Lung (tissue), 11 donors: ENCODE measurements at regions not wholly inside any gene's neighbourhood (a gene's known extent, or its start where the extent isn't known, plus 50 kb on each side); places are given as distances from the start of the nearest gene placed in this dataset.

Experiments used
- ATAC-seq: fragments of 200-7000 bp; cut with Tn5 transposase; one replicate; pipeline ENCODE4 v1.9.1; 2020; ENCODE audit warnings: moderate number of reproducible peaks; ENCODE audit not compliant: insufficient read depth, low FRiP score
- DNase-seq, 3 donors: peaks; one replicate each; pipeline ENCODE4 v3.0.0-alpha.2; 2013 to 2017
- H3K27ac ChIP-seq, 2 donors: one replicate each; pipeline ENCODE4 v1.5.1; 2013; ENCODE audit warnings: mild to moderate bottlenecking in 2 of 2, moderate library complexity in 2 of 2, control low read depth in 1 of 2, inconsistent platforms in 1 of 2, low read depth in 1 of 2, low read length in 1 of 2
- H3K27me3 ChIP-seq, 3 donors: one replicate each; pipeline ENCODE4 v1.5.1; 2013; ENCODE audit warnings: low read length in 2 of 3; ENCODE audit not compliant: control insufficient read depth in 3 of 3, insufficient read depth in 3 of 3
- H3K36me3 ChIP-seq, 4 donors: one replicate each; pipeline ENCODE4 v1.5.1; 2013; ENCODE audit warnings: low read length in 4 of 4, mild to moderate bottlenecking in 1 of 4, moderate library complexity in 1 of 4; ENCODE audit not compliant: control insufficient read depth in 4 of 4, insufficient read depth in 4 of 4
- H3K4me1 ChIP-seq, 5 donors: one replicate each; pipeline ENCODE4 v1.5.1; 2013; ENCODE audit warnings: low read length in 5 of 5, mild to moderate bottlenecking in 2 of 5, moderate library complexity in 1 of 5; ENCODE audit not compliant: control insufficient read depth in 5 of 5, insufficient read depth in 5 of 5
- H3K4me3 ChIP-seq: one replicate; pipeline ENCODE4 v1.5.1; 2013; ENCODE audit warnings: mild to moderate bottlenecking, control low read depth, moderate library complexity
- H3K9ac ChIP-seq, 2 donors: one replicate each; pipeline ENCODE4 v1.5.1; 2013; ENCODE audit warnings: low read length in 2 of 2, control low read depth in 1 of 2; ENCODE audit not compliant: insufficient read depth in 1 of 2
- H3K9me3 ChIP-seq, 4 donors: one replicate each; pipeline ENCODE4 v1.5.1; 2013; ENCODE audit warnings: low read length in 3 of 4, mild to moderate bottlenecking in 1 of 4, moderate library complexity in 1 of 4; ENCODE audit not compliant: control insufficient read depth in 4 of 4, insufficient read depth in 3 of 4
- WGBS, 2 donors: extraction: QIAGEN DNeasy Blood & Tissue Kit; methylation state at CpG; one replicate each; pipeline ENCODE4 v1.1.7; 2013; 5-methylcytosine and 5-hydroxymethylcytosine counted together
- TF ChIP-seq, protein P1 (sequence below): IDR thresholded peaks from 2 replicates; pipeline ENCODE4 v1.5.1; 2012; ENCODE audit warnings: mild to moderate bottlenecking; ENCODE audit errors: control extremely low read depth, extremely low read depth
- donor health status: control.
- donor health status: control.
- donor health status: Bipolar disorder and iron deficiency.
- donor health status: healthy.
- donor health status: DM: yes; HTN: yes; CAD: no.

DNA sequence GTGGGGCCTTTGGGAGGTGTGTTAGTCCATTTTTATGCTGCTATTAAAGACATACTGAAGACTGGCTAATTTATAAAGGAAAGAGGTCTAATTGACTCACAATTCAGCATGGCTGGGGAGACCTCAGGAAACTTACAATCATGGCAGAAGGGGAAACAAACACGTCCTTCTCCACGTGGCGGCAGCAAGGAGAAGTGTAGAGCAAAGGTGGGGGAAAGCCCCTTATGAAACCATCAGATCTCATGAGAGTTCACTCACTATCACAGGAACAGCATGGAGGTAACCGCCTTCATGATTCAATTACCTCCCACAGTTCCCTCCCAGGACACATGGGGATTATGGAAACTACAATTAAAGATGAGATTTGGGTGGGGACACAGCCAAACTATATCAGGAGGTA is 187.1 kb upstream of the OSR1 start:
- TF ChIP-seq, protein P1, sequence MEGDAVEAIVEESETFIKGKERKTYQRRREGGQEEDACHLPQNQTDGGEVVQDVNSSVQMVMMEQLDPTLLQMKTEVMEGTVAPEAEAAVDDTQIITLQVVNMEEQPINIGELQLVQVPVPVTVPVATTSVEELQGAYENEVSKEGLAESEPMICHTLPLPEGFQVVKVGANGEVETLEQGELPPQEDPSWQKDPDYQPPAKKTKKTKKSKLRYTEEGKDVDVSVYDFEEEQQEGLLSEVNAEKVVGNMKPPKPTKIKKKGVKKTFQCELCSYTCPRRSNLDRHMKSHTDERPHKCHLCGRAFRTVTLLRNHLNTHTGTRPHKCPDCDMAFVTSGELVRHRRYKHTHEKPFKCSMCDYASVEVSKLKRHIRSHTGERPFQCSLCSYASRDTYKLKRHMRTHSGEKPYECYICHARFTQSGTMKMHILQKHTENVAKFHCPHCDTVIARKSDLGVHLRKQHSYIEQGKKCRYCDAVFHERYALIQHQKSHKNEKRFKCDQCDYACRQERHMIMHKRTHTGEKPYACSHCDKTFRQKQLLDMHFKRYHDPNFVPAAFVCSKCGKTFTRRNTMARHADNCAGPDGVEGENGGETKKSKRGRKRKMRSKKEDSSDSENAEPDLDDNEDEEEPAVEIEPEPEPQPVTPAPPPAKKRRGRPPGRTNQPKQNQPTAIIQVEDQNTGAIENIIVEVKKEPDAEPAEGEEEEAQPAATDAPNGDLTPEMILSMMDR, result no peak

DNA sequence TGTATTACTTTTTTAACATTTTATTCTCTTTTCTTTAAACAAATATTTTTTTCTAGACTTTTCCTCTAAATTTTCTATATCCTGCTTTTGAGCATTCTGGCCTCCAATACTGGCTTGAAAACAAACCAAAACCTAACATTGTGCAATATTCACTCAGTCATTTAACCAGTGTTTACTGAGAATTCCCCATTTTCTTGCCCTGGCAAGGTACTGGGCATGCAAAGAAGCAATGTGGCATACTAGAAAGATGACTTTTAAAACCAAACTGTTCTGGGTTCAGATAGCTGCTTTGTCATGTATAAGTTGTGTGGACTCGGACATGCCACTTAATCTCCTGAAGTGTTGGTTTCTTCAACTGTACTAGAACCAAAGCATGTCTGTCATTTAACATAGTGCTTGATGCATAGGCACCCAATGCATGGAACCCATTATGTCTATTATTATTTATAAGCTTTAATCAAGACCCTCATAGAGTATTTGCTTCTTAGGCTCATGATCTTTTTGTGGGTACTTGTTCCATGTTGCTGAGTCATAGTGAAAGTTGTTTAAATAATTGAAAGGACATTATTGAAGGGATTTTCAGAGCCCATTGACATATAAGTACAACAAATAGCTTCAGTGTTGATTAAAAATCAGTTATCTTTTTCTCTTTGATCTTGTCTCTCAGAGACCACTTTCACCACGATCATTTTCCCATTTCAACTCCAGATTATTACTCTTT is 185.4 kb upstream of the OSR1 start:
- Histone ChIP-seq H3K27ac (no peak overlapping the region), H3K9ac (no peak overlapping the region), H3K4me1 (peaks cover 0 to 3% (median 0%) of the 10 kb centered on the region in 5 donors), H3K36me3 (no peaks in the 10 kb centered on the region), H3K9me3 (no peaks in the 10 kb centered on the region), H3K27me3 (no peaks in the 10 kb centered on the region), H3K4me3 (no peak overlapping the region)
- TF ChIP-seq, protein P1, result no peak
- ATAC-seq (no peak), DNase-seq (no peak)
- 74 to 94% methylated on average over 2 of the region's 2 CpGs for WGBS, 2 donors

More for the DNA sequence above, 187.1 kb upstream of the OSR1 start:
- DNase-seq, result no peak
- peaks cover 0 to 3% (median 0%) of the 10 kb centered on the region in 5 donors for H3K4me1 ChIP-seq
- no peak overlapping the region for H3K9ac ChIP-seq
- no peak overlapping the region for H3K4me3 ChIP-seq
- H3K27ac ChIP-seq, result no peak overlapping the region
- no peaks in the 10 kb centered on the region for H3K36me3 ChIP-seq
- H3K9me3 ChIP-seq, result peaks cover 0 to 4% (median 0%) of the 10 kb centered on the region in 4 donors
- no peaks in the 10 kb centered on the region for H3K27me3 ChIP-seq
- WGBS, 2 donors, result 78 to 86% methylated on average over 4 of the region's 4 CpGs
- ATAC-seq, result no peak

DNA sequence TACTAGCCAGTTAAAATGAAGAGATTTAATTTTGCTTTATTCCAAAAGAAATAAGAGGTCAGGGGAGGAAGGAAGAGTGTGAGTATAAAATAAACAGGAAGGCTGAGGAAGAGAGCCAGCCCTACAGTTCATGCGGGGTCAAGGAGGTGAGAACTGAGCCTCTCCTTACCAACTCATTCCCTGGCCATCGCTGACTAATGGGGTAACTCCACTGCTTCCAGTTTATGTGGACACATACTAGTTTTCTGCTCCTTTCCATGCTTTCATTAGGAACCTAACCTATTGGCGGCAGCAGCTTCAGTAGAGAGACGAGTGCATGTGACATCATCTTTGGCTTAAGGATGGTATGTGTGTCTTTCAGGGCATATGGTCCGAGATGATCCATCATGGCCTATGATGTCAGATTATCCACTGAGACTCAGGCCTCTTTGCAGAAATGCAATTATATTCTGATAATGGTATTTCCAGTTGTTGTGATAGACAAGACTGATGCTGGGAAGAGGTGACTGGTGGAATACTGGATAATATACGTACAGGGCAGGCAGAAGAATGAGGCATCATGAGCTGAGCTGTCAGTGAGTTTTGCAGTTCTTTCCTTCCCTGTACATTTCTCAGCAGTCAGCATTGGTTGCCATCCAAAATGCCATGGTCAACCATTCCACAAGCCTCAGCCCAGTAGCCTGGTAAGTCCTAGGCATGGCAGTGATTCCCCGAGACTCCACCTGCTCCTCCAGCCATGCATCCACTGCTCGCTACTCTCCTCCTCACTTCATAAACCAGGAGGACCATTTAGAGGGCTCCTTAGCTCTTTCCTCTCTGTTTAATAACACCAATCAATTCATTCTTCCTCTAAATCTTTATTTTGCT is 184.6 kb upstream of the OSR1 start:
- Histone ChIP-seq H3K4me1 (peaks cover 0 to 3% (median 0%) of the 10 kb centered on the region in 5 donors), H3K27ac (no peak overlapping the region), H3K4me3 (no peak overlapping the region), H3K36me3 (no peaks in the 10 kb centered on the region), H3K27me3 (no peaks in the 10 kb centered on the region), H3K9ac (no peak overlapping the region), H3K9me3 (no peaks in the 10 kb centered on the region)
- DNase-seq, result no peak
- ATAC-seq, result no peak
- 74 to 86% methylated on average over 8 of the region's 8 CpGs for WGBS, 2 donors
- TF ChIP-seq, protein P1, result no peak
